ENCODE measurements at regions not wholly inside any gene's neighbourhood (a gene's known extent, or its start where the extent isn't known, plus 50 kb on each side); places are given as distances from the start of the nearest gene placed in this dataset.

DNA sequence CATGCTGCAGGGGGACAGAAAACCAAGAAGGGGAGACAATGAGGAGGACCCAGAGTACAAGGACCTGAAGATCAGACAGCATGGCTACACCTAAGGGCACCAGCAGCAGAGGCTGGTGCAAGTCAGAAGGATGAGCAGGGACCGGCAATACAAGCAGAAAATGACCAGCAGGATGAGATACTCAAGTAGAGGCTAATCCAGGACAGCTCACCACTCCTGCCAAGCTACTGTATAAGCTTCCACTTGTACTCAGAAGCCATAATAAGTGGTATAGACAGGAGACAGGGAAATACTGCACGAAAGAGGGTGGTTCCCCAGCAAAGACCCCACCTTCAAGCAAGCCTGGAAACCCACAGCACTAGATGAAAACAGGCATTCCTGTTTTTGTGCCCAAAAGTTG is 138.7 kb upstream of the ZC3H12C start:
- TF ChIP-seq EP300 (IDR thresholded peaks at IDR 0.05; ENCODE audit: borderline replicate concordance) (no peak), TCF12 (IDR thresholded peaks at IDR 0.05; ENCODE audit: low read depth) (no peak), EGR1 (IDR thresholded peaks at IDR 0.05) (no peak), RAD21 (IDR thresholded peaks at IDR 0.05; ENCODE audit: low read depth) (no peak), TAF1 (IDR thresholded peaks at IDR 0.05; ENCODE audit: low read depth) (no peak), CREB1 (IDR thresholded peaks at IDR 0.05; ENCODE audit: low read depth) (no peak), TEAD4 (IDR thresholded peaks at IDR 0.05) (no peak), ZBTB7A (IDR thresholded peaks at IDR 0.05; ENCODE audit: low read depth) (no peak), YY1 (IDR thresholded peaks at IDR 0.05; ENCODE audit: low read depth) (no peak), CEBPB (IDR thresholded peaks at IDR 0.05) (no peak), FOXM1 (IDR thresholded peaks at IDR 0.05; ENCODE audit: borderline replicate concordance, low read depth) (no peak)
- TF ChIP-seq, protein P1, sequence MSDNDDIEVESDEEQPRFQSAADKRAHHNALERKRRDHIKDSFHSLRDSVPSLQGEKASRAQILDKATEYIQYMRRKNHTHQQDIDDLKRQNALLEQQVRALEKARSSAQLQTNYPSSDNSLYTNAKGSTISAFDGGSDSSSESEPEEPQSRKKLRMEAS (IDR thresholded peaks at IDR 0.05): no peak
- TF ChIP-seq, protein P2, sequence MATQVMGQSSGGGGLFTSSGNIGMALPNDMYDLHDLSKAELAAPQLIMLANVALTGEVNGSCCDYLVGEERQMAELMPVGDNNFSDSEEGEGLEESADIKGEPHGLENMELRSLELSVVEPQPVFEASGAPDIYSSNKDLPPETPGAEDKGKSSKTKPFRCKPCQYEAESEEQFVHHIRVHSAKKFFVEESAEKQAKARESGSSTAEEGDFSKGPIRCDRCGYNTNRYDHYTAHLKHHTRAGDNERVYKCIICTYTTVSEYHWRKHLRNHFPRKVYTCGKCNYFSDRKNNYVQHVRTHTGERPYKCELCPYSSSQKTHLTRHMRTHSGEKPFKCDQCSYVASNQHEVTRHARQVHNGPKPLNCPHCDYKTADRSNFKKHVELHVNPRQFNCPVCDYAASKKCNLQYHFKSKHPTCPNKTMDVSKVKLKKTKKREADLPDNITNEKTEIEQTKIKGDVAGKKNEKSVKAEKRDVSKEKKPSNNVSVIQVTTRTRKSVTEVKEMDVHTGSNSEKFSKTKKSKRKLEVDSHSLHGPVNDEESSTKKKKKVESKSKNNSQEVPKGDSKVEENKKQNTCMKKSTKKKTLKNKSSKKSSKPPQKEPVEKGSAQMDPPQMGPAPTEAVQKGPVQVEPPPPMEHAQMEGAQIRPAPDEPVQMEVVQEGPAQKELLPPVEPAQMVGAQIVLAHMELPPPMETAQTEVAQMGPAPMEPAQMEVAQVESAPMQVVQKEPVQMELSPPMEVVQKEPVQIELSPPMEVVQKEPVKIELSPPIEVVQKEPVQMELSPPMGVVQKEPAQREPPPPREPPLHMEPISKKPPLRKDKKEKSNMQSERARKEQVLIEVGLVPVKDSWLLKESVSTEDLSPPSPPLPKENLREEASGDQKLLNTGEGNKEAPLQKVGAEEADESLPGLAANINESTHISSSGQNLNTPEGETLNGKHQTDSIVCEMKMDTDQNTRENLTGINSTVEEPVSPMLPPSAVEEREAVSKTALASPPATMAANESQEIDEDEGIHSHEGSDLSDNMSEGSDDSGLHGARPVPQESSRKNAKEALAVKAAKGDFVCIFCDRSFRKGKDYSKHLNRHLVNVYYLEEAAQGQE (IDR thresholded peaks at IDR 0.05; ENCODE audit: low read depth): no peak

Measured in Ishikawa (cell line).